MM.1S (cell line): ENCODE measurements at regions not wholly inside any gene's neighbourhood (a gene's known extent, or its start where the extent isn't known, plus 50 kb on each side); places are given as distances from the start of the nearest gene placed in this dataset.

Experiments used
- DNase-seq: peaks from one replicate; pipeline ENCODE4 v3.0.0-alpha.2; 2015
- H2AFZ ChIP-seq: fragments of 300-600 bp; sonication (generic); 2 replicates; pipeline ENCODE4 v1.6.0; 2016; ENCODE audit warnings: antibody characterized with exemption, low read length
- H3F3A ChIP-seq: fragments of 300-600 bp; sonication (generic); 2 replicates; pipeline ENCODE4 v1.6.1; 2016; ENCODE audit warnings: mild to moderate bottlenecking, antibody characterized with exemption, low read length, moderate library complexity, mixed read lengths; ENCODE audit not compliant: insufficient read depth
- H3K27ac ChIP-seq: fragments of 300-600 bp; sonication (generic); 2 replicates; pipeline ENCODE4 v1.5.1; 2016; ENCODE audit warnings: mild to moderate bottlenecking, low read length
- H3K27me3 ChIP-seq: fragments of 300-600 bp; sonication (generic); replicated peaks from 2 replicates; pipeline ENCODE4 v1.6.0; 2016; ENCODE audit warnings: low read length; ENCODE audit not compliant: insufficient read depth
- H3K36me3 ChIP-seq: fragments of 300-600 bp; sonication (generic); replicated peaks from 2 replicates; pipeline ENCODE4 v1.6.1; 2016; ENCODE audit warnings: mild to moderate bottlenecking, low read length, mixed read lengths; ENCODE audit not compliant: insufficient read depth
- H3K4me1 ChIP-seq: fragments of 300-600 bp; sonication (generic); 2 replicates; pipeline ENCODE4 v1.6.1; 2016; ENCODE audit warnings: low read length, mixed read lengths
- H3K4me2 ChIP-seq: fragments of 300-600 bp; sonication (generic); 2 replicates; pipeline ENCODE4 v1.6.0; 2016; ENCODE audit warnings: low read depth, low read length
- H3K4me3 ChIP-seq: fragments of 300-600 bp; sonication (generic); 2 replicates; pipeline ENCODE4 v1.5.1; 2016; ENCODE audit warnings: low read length, mixed read lengths
- H3K79me2 ChIP-seq: fragments of 300-600 bp; sonication (generic); 2 replicates; pipeline ENCODE4 v1.6.1; 2016; ENCODE audit warnings: mixed run types, low read length, mixed read lengths
- H3K9ac ChIP-seq: fragments of 300-600 bp; sonication (generic); 2 replicates; pipeline ENCODE4 v1.6.1; 2016; ENCODE audit warnings: low read length, mixed read lengths
- H3K9me2 ChIP-seq: fragments of 300-600 bp; sonication (generic); replicated peaks from 2 replicates; pipeline ENCODE4 v1.6.1; 2016; ENCODE audit warnings: mild to moderate bottlenecking, low read length, mixed read lengths; ENCODE audit not compliant: insufficient read depth
- H3K9me3 ChIP-seq: fragments of 300-600 bp; sonication (generic); replicated peaks from 2 replicates; pipeline ENCODE4 v1.6.1; 2016; ENCODE audit warnings: mild to moderate bottlenecking, low read length, mixed read lengths; ENCODE audit not compliant: insufficient read depth
- H4K20me1 ChIP-seq: fragments of 300-600 bp; sonication (generic); 2 replicates; pipeline ENCODE4 v1.6.1; 2016; ENCODE audit warnings: mild to moderate bottlenecking, low read length, moderate library complexity, mixed read lengths; ENCODE audit not compliant: insufficient read depth
- CTCF ChIP-seq: fragments of 300-600 bp; sonication (generic); IDR thresholded peaks from 2 replicates; pipeline ENCODE4 v1.5.1; 2016; ENCODE audit warnings: antibody characterized with exemption, low read length, mixed read lengths
- EZH2 ChIP-seq: fragments of 300-600 bp; sonication (generic); optimal IDR thresholded peaks from 2 replicates; pipeline ENCODE3; 2017; ENCODE audit warnings: low read depth, mild to moderate bottlenecking, antibody characterized with exemption, low read length, mixed read lengths
- EZH2phosphoT487 ChIP-seq: fragments of 300-600 bp; sonication (generic); IDR thresholded peaks from 2 replicates; pipeline ENCODE4 v1.6.1; 2018; ENCODE audit warnings: antibody characterized with exemption, low read length

DNA sequence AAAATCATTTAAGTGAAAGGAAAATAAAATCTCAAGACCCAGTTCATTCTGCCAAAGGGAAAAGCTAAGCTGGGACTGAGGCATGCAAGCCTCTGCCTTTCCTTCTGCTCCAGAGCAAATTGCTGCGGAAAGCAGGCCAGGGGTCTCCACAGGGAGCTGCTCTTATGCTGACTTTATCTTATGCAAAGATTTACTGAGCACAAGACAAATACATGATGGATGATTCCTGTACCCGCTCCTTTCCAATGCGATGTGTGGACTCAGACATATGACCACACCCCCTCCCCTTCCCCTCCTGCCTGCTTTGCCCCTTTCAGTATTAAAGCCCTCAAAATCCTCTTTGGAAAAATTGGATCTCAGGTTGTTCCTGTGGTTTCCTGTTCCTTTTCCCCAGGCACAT, 74.2 kb upstream of the INSIG1 start:
- Histone ChIP-seq H4K20me1 (no peaks in the 10 kb centered on the region), H3K27me3 (peaks cover 51% of the 10 kb centered on the region), H3K27ac (no peak overlapping the region), H3K9ac (no peak overlapping the region), H3K9me2 (no peaks in the 10 kb centered on the region), H3K79me2 (no peaks in the 10 kb centered on the region), H3K36me3 (no peaks in the 10 kb centered on the region), H3K4me1 (no peaks in the 10 kb centered on the region), H3K4me3 (no peak overlapping the region), H2AFZ (no peak overlapping the region), H3F3A (no peaks in the 10 kb centered on the region), H3K9me3 (no peaks in the 10 kb centered on the region), H3K4me2 (no peak overlapping the region)
- no peak for DNase-seq
- no peak for TF ChIP-seq EZH2phosphoT487
- no peak for TF ChIP-seq EZH2
- no peak for TF ChIP-seq CTCF

DNA sequence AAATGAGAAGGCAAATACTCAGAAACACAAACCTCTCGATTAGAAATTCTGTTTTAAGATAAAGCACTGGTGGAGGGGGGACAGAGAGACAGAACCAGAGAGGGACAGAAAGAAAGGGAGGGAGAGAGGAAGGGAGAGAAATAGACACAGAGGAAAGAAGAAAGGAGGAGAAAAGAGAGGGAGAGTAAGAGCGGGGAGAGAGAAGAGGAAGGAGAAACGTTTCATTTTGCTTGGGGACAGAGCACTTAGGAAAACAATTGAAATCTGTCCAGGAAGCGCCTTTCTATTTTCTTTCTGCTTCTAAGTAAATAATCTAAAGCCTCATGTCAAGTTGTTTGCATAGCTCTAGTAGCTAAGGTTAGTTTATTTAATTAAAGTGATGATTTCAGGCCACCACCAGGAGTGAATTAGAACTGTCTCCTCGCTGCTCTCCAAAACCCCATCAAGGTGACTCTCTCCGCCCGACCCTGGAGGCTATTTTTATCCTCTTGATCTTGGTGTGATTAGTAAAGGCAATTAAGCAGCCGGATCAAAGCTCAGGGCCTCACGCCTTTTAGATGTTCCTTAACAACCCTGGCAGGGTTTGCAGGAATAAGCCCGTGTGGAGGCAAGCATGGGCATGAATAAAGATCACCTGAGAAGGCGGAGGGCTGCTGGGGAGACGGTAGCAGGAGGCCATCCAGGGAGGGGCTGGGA, 73.4 kb upstream of the INSIG1 start:
- Histone ChIP-seq H3K9me2 (no peaks in the 10 kb centered on the region), H3K4me1 (no peaks in the 10 kb centered on the region), H3K4me3 (no peak overlapping the region), H3F3A (no peaks in the 10 kb centered on the region), H3K79me2 (no peaks in the 10 kb centered on the region), H3K4me2 (no peak overlapping the region), H3K9me3 (no peaks in the 10 kb centered on the region), H2AFZ (no peak overlapping the region), H3K36me3 (no peaks in the 10 kb centered on the region), H3K27me3 (peaks cover 55% of the 10 kb centered on the region), H3K27ac (no peak overlapping the region), H3K9ac (no peak overlapping the region), H4K20me1 (no peaks in the 10 kb centered on the region)
- no peak for DNase-seq
- TF ChIP-seq CTCF (no peak), EZH2 (no peak), EZH2phosphoT487 (no peak)

DNA sequence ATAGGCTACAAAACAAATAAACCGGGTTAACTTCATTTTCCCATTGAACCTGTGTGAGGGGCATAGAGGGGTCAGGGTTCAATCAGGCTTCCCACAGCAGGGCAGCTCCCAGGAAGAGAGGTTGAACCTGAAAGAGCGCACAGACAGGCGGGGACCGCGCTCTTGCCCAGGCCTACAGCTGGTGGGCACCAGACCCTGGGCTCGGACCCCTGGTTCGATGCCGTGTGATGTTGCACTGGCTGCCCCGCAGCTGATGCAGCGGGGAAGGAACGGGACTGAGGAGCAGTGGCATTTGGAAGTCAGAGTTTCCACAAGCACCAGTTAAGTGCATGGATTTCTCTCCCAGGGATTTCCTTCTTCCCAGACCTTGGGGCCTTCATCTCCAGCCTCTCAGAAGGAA, 72.6 kb upstream of the INSIG1 start:
- Histone ChIP-seq H3K27me3 (peaks cover 51% of the 10 kb centered on the region), H3F3A (no peaks in the 10 kb centered on the region), H3K27ac (no peak overlapping the region), H3K79me2 (no peaks in the 10 kb centered on the region), H3K4me1 (no peaks in the 10 kb centered on the region), H3K9ac (no peak overlapping the region), H4K20me1 (no peaks in the 10 kb centered on the region), H2AFZ (no peak overlapping the region), H3K9me2 (no peaks in the 10 kb centered on the region), H3K36me3 (no peaks in the 10 kb centered on the region), H3K4me3 (no peak overlapping the region), H3K9me3 (no peaks in the 10 kb centered on the region), H3K4me2 (no peak overlapping the region)
- TF ChIP-seq EZH2 (no peak), EZH2phosphoT487 (no peak), CTCF (no peak)
- no peak for DNase-seq
